ENCODE measurements at regions not wholly inside any gene's neighbourhood (a gene's known extent, or its start where the extent isn't known, plus 50 kb on each side); places are given as distances from the start of the nearest gene placed in this dataset.

DNA sequence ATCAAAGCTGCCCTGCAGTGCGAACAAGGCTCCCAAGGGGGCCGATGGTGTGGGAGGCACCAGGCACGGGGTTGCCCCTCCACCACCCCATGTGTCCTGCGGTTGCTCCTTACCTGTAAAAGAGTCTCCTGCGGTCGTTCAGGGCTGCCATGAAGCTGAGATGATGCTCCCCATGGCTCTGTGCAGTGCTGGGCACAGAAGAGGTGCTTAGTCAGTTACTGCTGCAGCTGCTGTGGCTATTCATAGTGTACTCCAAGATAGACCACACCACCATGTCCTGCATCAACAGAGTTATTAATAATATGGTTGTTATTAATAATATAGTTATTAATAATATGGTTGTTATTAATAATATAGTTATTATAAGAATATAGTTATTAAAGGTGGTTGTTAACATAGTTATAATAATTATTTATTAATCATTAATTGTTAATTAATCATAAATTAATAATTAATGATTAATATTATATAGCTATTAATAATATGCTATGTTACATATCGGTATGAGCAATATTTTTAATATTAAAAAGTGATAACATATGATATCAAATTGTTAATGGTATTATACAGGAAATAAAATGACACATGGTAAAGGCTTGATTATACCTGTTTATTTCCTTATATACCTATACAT is 97.0 kb upstream of the PFKP start:
- no peak for ATAC-seq (ENCODE audit: low read depth)
- peaks cover 3% of the 10 kb centered on the region; the same call in 1 of the 2 replicates for H3K4me1 ChIP-seq (ENCODE audit: control insufficient read depth, insufficient read depth, low read length)
- no peak overlapping the region for H2AFZ ChIP-seq (replicated peaks; ENCODE audit: low read length, poor library complexity)
- no peak overlapping the region for H2BK120ac ChIP-seq (ENCODE audit: low read depth, low read length)
- no peak overlapping the region for H4K5ac ChIP-seq (ENCODE audit: low read depth, low read length)
- H2BK15ac ChIP-seq (ENCODE audit: low read depth, low read length) = no peak overlapping the region
- POLR2A ChIA-PET (ENCODE audit: unreplicated experiment) = no interaction called here
- no peak overlapping the region for H2BK5ac ChIP-seq (ENCODE audit: low read depth, low read length, poor library complexity, severe bottlenecking)
- intact Hi-C loops (cut with micrococcal nuclease) = no loop called here
- H3K4me3 ChIP-seq (ENCODE audit: insufficient read depth, low read depth, low read length) = no peak overlapping the region
- no peaks in the 10 kb centered on the region for H3K27me3 ChIP-seq (ENCODE audit: control insufficient read depth, insufficient read depth, low read length)
- no peak overlapping the region for H3K27ac ChIP-seq (ENCODE audit: insufficient read depth, low read length)
- WGBS, 2 experiments (ENCODE audit: extremely low coverage in 2 of 2, insufficient read length in 1 of 2) = no CpG with 5 or more reads among the region's 7 CpGs
- in situ Hi-C loops (cut with MboI; ENCODE audit: low sequenced_read_pairs) = no loop called here
- no peaks in the 10 kb centered on the region for H3K36me3 ChIP-seq (ENCODE audit: control insufficient read depth, insufficient read depth, low read length)
- H3K4ac ChIP-seq (ENCODE audit: low read depth, low read length) = no peak overlapping the region
- H4K91ac ChIP-seq (ENCODE audit: insufficient read depth, low read depth, low read length) = no peak overlapping the region
- no peaks in the 10 kb centered on the region for H3K9me1 ChIP-seq (ENCODE audit: insufficient read depth, low read length)
- no peaks in the 10 kb centered on the region for H3K79me1 ChIP-seq (ENCODE audit: low read depth in 1 of 2, low read length in 2 of 2)
- no peak overlapping the region for H3K14ac ChIP-seq (replicated peaks; ENCODE audit: low read depth, low read length)
- CTCF ChIA-PET = no interaction called here
- H3K56ac ChIP-seq (ENCODE audit: extremely low read depth, insufficient read depth, low read length) = no peak overlapping the region
- no peaks in the 10 kb centered on the region for H3K9me3 ChIP-seq (ENCODE audit: control insufficient read depth, insufficient read depth, low read length)
- H4K8ac ChIP-seq (ENCODE audit: low read depth in 2 of 2, low read length in 2 of 2) = no peak overlapping the region
- no peak for DNase-seq
- H3K9ac ChIP-seq (ENCODE audit: low read depth, low read length) = no peak overlapping the region
- BruUV-seq (replicated peaks) = no TSS peak
- TF ChIP-seq SMC3 (IDR thresholded peaks at IDR 0.05; ENCODE audit: low read depth, low read length) = no peak
- TF ChIP-seq, protein P1, sequence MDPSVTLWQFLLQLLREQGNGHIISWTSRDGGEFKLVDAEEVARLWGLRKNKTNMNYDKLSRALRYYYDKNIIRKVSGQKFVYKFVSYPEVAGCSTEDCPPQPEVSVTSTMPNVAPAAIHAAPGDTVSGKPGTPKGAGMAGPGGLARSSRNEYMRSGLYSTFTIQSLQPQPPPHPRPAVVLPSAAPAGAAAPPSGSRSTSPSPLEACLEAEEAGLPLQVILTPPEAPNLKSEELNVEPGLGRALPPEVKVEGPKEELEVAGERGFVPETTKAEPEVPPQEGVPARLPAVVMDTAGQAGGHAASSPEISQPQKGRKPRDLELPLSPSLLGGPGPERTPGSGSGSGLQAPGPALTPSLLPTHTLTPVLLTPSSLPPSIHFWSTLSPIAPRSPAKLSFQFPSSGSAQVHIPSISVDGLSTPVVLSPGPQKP (IDR thresholded peaks at IDR 0.05; ENCODE audit: borderline replicate concordance, low read depth, low read length) = no peak
- no peak for TF ChIP-seq MAFK (IDR thresholded peaks at IDR 0.05; ENCODE audit: low read depth, low read length)
- no peak for TF ChIP-seq NFE2L2 (IDR thresholded peaks at IDR 0.05; ENCODE audit: low read depth, low read length)
- no peak for TF ChIP-seq CEBPB (IDR thresholded peaks at IDR 0.05; ENCODE audit: low read depth, low read length)
- dilution Hi-C loops (cut with HindIII; ENCODE audit: low sequenced_read_pairs, unreplicated experiment) = no loop called here
- H3K23ac ChIP-seq (ENCODE audit: low read depth, low read length) = no peak overlapping the region
- H3K18ac ChIP-seq (ENCODE audit: low read depth, low read length) = no peak overlapping the region
- H2BK20ac ChIP-seq (ENCODE audit: low read depth, low read length) = no peak overlapping the region
- no peaks in the 10 kb centered on the region for H4K20me1 ChIP-seq (ENCODE audit: insufficient read depth, low read length)
- peak overlapping the region; percentile 59 for H2AK9ac ChIP-seq (replicated peaks; ENCODE audit: low read depth, low read length, poor library complexity)
- H2AK5ac ChIP-seq (ENCODE audit: low read depth, low read length) = no peak overlapping the region
- H3K4me2 ChIP-seq (ENCODE audit: low read depth, low read length) = no peak overlapping the region
